ENCODE measurements at regions not wholly inside any gene's neighbourhood (a gene's known extent, or its start where the extent isn't known, plus 50 kb on each side); places are given as distances from the start of the nearest gene placed in this dataset.

GRCh38 chr6:122069932-122070331 is 329.5 kb upstream of the HSF2 start:
- WGBS (ENCODE audit: insufficient coverage, low coverage, missing lambda C conversion rate) = 3% methylated on average over 4 of the region's 4 CpGs
- in situ Hi-C loops (cut with MboI) = no loop called here
- FAIRE-seq = no peak
- TF ChIP-seq ZBED1 (IDR thresholded peaks at IDR 0.05) (no peak), MGA (IDR thresholded peaks at IDR 0.05) (no peak), SNRNP70 (optimal IDR thresholded peaks at IDR 0.05; ENCODE audit: low read depth, low read length) (no peak), MAX (CRISPR knock-in tag; IDR thresholded peaks at IDR 0.05) (no peak), NR2F6 (CRISPR knock-in tag; IDR thresholded peaks at IDR 0.05) (no peak), ZNF609 (CRISPR knock-in tag; IDR thresholded peaks at IDR 0.05; ENCODE audit: borderline replicate concordance) (no peak), ZC3H11A (IDR thresholded peaks at IDR 0.05; ENCODE audit: low read depth, low read length) (no peak)

More at GRCh38 chr6:122069932-122070331, 329.5 kb upstream of the HSF2 start:
- no peaks in the 10 kb centered on the region for H3K79me2 ChIP-seq (ENCODE audit: control insufficient read depth, insufficient read depth, low read length)
- H3K4me1 ChIP-seq (replicated peaks in 1 of 2; ENCODE audit: control insufficient read depth in 2 of 2, insufficient read depth in 2 of 2, low read length in 2 of 2) = no peaks in the 10 kb centered on the region
- no peaks in the 10 kb centered on the region for H4K20me1 ChIP-seq (replicated peaks; ENCODE audit: control insufficient read depth, insufficient read depth, low read length)
- no peaks in the 10 kb centered on the region for H3K27me3 ChIP-seq (ENCODE audit: control insufficient read depth in 2 of 2, insufficient read depth in 2 of 2, low read length in 2 of 2)
- H2AFZ ChIP-seq (ENCODE audit: low read depth, low read length) = no peak overlapping the region
- H3K36me3 ChIP-seq (ENCODE audit: control insufficient read depth, insufficient read depth, low read length) = no peaks in the 10 kb centered on the region
- H3K9me3 ChIP-seq (replicated peaks; ENCODE audit: control insufficient read depth, insufficient read depth, low read depth, low read length) = no peaks in the 10 kb centered on the region
- ChIA-PET POLR2A (no interaction called here), CTCF (ENCODE audit: low intra/inter-chr PET ratio) (no interaction called here)
- ATAC-seq (no peak), DNase-seq (ENCODE audit: extremely low read depth in 1 of 4, low spot score in 3 of 4) (no peak)
- H3K4me3 ChIP-seq = no peak overlapping the region
- H3K9ac ChIP-seq (ENCODE audit: insufficient read depth in 1 of 2, low read depth in 2 of 2, low read length in 2 of 2) = no peak overlapping the region
- no peak overlapping the region for H3K4me2 ChIP-seq (ENCODE audit: insufficient read depth, low read length)
- intact Hi-C loops (cut with micrococcal nuclease) = no loop called here
- BruUV-seq (replicated peaks) = no TSS peak
- H3K9me1 ChIP-seq (ENCODE audit: control insufficient read depth, insufficient read depth, low read length) = no peaks in the 10 kb centered on the region
- H3K27ac ChIP-seq (ENCODE audit: extremely low read depth, low read depth, low read length) = no peak overlapping the region

Data from K562 (cell line).